Thoracic aorta (tissue), 2 donors: ENCODE measurements at regions not wholly inside any gene's neighbourhood (a gene's known extent, or its start where the extent isn't known, plus 50 kb on each side); places are given as distances from the start of the nearest gene placed in this dataset.
"Not testable (repeated sequence)": the region's sequence is repeated elsewhere in the genome, so short reads cannot be mapped to it uniquely, and the experiment has no call there.

ENCODE experiments used
- ATAC-seq: fragments of 150-250 bp; one replicate; pipeline ENCODE4 v1.8.0; 2017; ENCODE audit warnings: low read depth; ENCODE audit not compliant: insufficient number of reproducible peaks, low FRiP score
- DNase-seq: peaks from one replicate; pipeline ENCODE4 v3.0.0-alpha.2; 2020; ENCODE audit warnings: low spot score
- H3K27ac ChIP-seq, 2 donors: fragments of 200-600 bp; sonication (generic); 1 replicate in 1 of 2; 2 replicates in 1 of 2; pipeline ENCODE4 v1.5.1; 2016; ENCODE audit warnings: mild to moderate bottlenecking in 2 of 2, moderate library complexity in 2 of 2
- H3K27me3 ChIP-seq: fragments of 200-600 bp; sonication (generic); replicated peaks from 2 replicates; pipeline ENCODE4 v1.6.0; 2016; ENCODE audit warnings: mild to moderate bottlenecking; ENCODE audit not compliant: insufficient read depth
- H3K36me3 ChIP-seq: fragments of 200-600 bp; sonication (generic); one replicate; pipeline ENCODE4 v1.5.1; 2016
- H3K4me1 ChIP-seq, 2 donors: fragments of 200-600 bp; sonication (generic); 1 replicate in 1 of 2; 2 replicates in 1 of 2; pipeline versions ENCODE4 v1.5.1 to v1.6.0; 2016; ENCODE audit warnings: low read depth in 2 of 2, mild to moderate bottlenecking in 1 of 2; ENCODE audit not compliant: control insufficient read depth in 1 of 2
- H3K4me3 ChIP-seq: fragments of 200-600 bp; sonication (generic); 2 replicates; pipeline ENCODE4 v1.5.1; 2016; ENCODE audit warnings: mild to moderate bottlenecking
- H3K9me3 ChIP-seq: fragments of 200-600 bp; sonication (generic); 2 replicates; pipeline ENCODE4 v1.5.1; 2016
- CTCF ChIP-seq: fragments of 200-600 bp; sonication (generic); IDR thresholded peaks from one replicate; pipeline ENCODE4 v1.5.1; 2019; ENCODE audit warnings: antibody characterized with exemption

DNA sequence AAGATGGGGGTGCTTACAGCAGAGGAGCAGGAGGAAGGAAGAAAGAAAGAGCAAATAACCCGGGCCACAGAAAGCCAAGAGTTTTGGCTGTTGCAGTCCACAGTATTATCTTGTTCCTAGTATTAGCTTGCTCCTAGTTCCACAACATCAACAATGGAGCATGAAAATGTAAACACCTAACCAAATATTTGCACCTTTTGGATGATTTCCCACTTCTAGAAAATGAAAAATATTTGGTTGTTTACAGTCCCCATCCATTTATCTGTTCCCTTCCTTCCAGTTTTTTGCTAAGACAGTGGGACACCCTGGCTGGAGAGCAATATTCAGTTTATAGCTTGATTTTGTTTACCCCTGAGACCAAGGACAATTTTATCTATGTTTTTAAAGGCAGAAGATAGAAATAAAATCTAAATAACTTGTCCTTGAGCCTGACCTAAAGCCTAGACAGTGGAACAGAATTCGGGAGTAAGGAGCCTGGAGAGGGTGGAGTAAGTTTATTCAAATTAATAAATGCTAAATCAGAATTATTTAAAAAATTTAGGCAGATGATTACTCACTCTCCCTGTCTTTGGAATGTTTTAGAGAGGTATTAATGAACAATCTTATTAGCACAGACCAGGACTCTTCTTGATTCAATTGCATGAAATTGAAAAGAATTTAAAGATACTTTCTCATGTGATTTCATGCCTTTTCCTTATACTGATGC lies 51.6 kb downstream of the RESF1 start:
- Histone ChIP-seq H3K4me1 (no peaks in the 10 kb centered on the region), H3K27ac (no peak overlapping the region), H3K9me3 (no peaks in the 10 kb centered on the region), H3K4me3 (no peak overlapping the region), H3K27me3 (no peaks in the 10 kb centered on the region), H3K36me3 (no peaks in the 10 kb centered on the region)
- TF ChIP-seq CTCF: no peak
- ATAC-seq (no peak), DNase-seq (no peak)

DNA sequence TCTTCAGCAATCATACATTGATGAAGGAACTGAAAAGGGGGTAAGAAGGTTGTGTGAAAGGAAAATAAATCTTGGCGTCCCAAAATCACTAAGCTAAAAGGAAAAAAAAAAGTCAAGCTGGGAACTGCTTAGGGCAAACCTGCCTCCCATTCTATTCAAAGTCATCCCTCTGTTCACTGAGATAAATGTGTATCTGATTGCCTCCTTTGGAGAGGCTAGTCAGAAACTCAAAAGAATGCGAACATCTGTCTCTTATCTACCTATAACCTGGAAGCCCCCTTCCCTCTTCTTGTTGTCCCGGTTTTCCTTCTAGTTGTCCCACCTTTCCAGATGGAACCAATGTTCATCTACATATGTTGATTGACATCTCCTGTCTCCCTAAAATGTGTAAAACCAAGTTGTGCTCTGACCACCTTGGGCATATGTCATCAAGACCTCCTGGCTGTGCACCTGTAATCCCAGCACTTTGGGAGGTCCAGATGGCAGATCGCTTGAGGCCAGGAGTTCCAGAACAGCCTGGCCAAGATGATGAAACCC lies 53.1 kb downstream of the RESF1 start:
- no peak overlapping the region for H3K4me3 ChIP-seq
- H3K4me1 ChIP-seq: no peaks in the 10 kb centered on the region
- no peak overlapping the region for H3K27ac ChIP-seq
- no peaks in the 10 kb centered on the region for H3K9me3 ChIP-seq
- no peak for TF ChIP-seq CTCF
- H3K27me3 ChIP-seq: no peaks in the 10 kb centered on the region
- DNase-seq (no peak), ATAC-seq (no peak)
- no peaks in the 10 kb centered on the region for H3K36me3 ChIP-seq

- Histone ChIP-seq H3K9me3 (no peaks in the 10 kb centered on the region), H3K4me1 (no peaks in the 10 kb centered on the region), H3K36me3 (no peaks in the 10 kb centered on the region), H3K4me3 (no peak overlapping the region), H3K27ac (no peak overlapping the region), H3K27me3 (no peaks in the 10 kb centered on the region)
- DNase-seq (no peak), ATAC-seq (no peak)
- TF ChIP-seq CTCF: no peak
Measured at GRCh38 chr12:32015036-32015435, 55.8 kb downstream of the RESF1 start.

GRCh38 chr12:32016680-32017482 lies 57.7 kb downstream of the RESF1 start:
- no peak overlapping the region for H3K4me3 ChIP-seq
- no peak for TF ChIP-seq CTCF
- no peaks in the 10 kb centered on the region for H3K36me3 ChIP-seq
- no peaks in the 10 kb centered on the region for H3K27me3 ChIP-seq
- no peaks in the 10 kb centered on the region for H3K9me3 ChIP-seq
- ATAC-seq: no peak
- no peak for DNase-seq
- no peak overlapping the region for H3K27ac ChIP-seq
- no peaks in the 10 kb centered on the region for H3K4me1 ChIP-seq

GRCh38 chr12:32021346-32021773 lies 62.1 kb downstream of the RESF1 start:
- TF ChIP-seq CTCF: no peak
- Histone ChIP-seq H3K9me3 (no peaks in the 10 kb centered on the region), H3K4me1 (no peaks in the 10 kb centered on the region), H3K27me3 (no peaks in the 10 kb centered on the region), H3K27ac (no peak overlapping the region), H3K4me3 (no peak overlapping the region), H3K36me3 (no peaks in the 10 kb centered on the region)
- no peak for ATAC-seq
- DNase-seq: no peak

- not testable (repeated sequence) for H3K36me3 ChIP-seq, H3K4me1 ChIP-seq, H3K27me3 ChIP-seq, ATAC-seq, H3K27ac ChIP-seq, H3K4me3 ChIP-seq, DNase-seq, H3K9me3 ChIP-seq
Measured at GRCh38 chr12:32022387-32022786, 63.2 kb downstream of the RESF1 start.

DNA sequence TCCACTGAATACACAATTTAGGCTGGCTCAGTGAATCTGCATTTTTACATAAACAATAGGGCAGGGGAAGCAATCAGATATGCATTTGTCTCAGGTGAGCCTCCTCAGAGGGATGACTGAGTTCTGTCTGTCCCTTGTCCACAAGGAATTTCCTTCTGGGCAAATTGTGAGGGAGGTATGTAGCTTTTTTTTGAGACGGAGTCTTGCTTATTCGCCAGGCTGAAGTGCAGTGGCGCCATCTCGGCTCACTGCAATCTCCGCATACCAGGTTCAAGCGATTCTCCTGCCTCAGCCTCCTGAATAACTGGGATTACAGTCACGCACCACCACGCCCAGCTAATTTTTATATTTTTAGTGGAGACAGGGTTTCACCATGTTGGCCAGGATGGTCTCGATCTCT lies 64.6 kb downstream of the RESF1 start:
- H3K36me3 ChIP-seq, H3K9me3 ChIP-seq, DNase-seq, H3K27me3 ChIP-seq, H3K4me3 ChIP-seq, H3K27ac ChIP-seq, H3K4me1 ChIP-seq, ATAC-seq: not testable (repeated sequence)
